Mesothelial cell of epicardium (in vitro differentiated cells): ENCODE measurements at regions not wholly inside any gene's neighbourhood (a gene's known extent, or its start where the extent isn't known, plus 50 kb on each side); places are given as distances from the start of the nearest gene placed in this dataset.

Experiments
- DNase-seq, 2 experiments: peaks; one replicate each; pipeline ENCODE4 v3.0.0; 2021; ENCODE audit warnings: low spot score in 2 of 2; ENCODE audit not compliant: unreplicated experiment in 2 of 2
- H3K27ac Mint-ChIP-seq: 2 replicates; pipeline ENCODE4 v1.8.0; 2021; ENCODE audit warnings: mixed read lengths
- H3K27me3 Mint-ChIP-seq: 2 replicates; pipeline ENCODE4 v1.8.0; 2021; ENCODE audit warnings: low read depth, mixed read lengths
- H3K36me3 Mint-ChIP-seq: 2 replicates; pipeline ENCODE4 v1.8.0; 2021; ENCODE audit warnings: mixed read lengths
- H3K4me1 Mint-ChIP-seq: 2 replicates; pipeline ENCODE4 v1.8.0; 2021; ENCODE audit warnings: mixed read lengths
- H3K4me3 Mint-ChIP-seq: 2 replicates; pipeline ENCODE4 v1.8.0; 2021; ENCODE audit warnings: mild to moderate bottlenecking, moderate library complexity, mixed read lengths
- H3K9me3 Mint-ChIP-seq: 2 replicates; pipeline ENCODE4 v1.8.0; 2021; ENCODE audit warnings: mixed read lengths
- CTCF ChIP-seq: fragments of 200-600 bp; sonication (generic); IDR thresholded peaks from one replicate; pipeline ENCODE4 v1.5.0; 2021; ENCODE audit warnings: antibody characterized with exemption; ENCODE audit not compliant: unreplicated experiment

- H3K4me3 Mint-ChIP-seq: no peak overlapping the region
- H3K4me1 Mint-ChIP-seq: peaks cover 29% of the 10 kb centered on the region
- no peak for DNase-seq
- no peaks in the 10 kb centered on the region for H3K36me3 Mint-ChIP-seq
- H3K9me3 Mint-ChIP-seq: no peaks in the 10 kb centered on the region
- no peak for TF ChIP-seq CTCF
- peak overlapping the region; percentile 52 for H3K27ac Mint-ChIP-seq
- no peaks in the 10 kb centered on the region for H3K27me3 Mint-ChIP-seq
Measured at GRCh38 chr1:222049176-222049575, 307.3 kb upstream of the DUSP10 start.

GRCh38 chr1:222048094-222048595, 306.3 kb upstream of the DUSP10 start:
- no peak overlapping the region for H3K4me3 Mint-ChIP-seq
- no peak for TF ChIP-seq CTCF
- no peak overlapping the region for H3K27ac Mint-ChIP-seq
- peaks cover 39% of the 10 kb centered on the region for H3K4me1 Mint-ChIP-seq
- DNase-seq: no peak
- no peaks in the 10 kb centered on the region for H3K9me3 Mint-ChIP-seq
- no peaks in the 10 kb centered on the region for H3K36me3 Mint-ChIP-seq
- H3K27me3 Mint-ChIP-seq: no peaks in the 10 kb centered on the region

- TF ChIP-seq CTCF: no peak
- Mint-ChIP-seq H3K4me3 (no peak overlapping the region), H3K9me3 (no peaks in the 10 kb centered on the region), H3K36me3 (no peaks in the 10 kb centered on the region), H3K4me1 (peaks cover 42% of the 10 kb centered on the region), H3K27ac (no peak overlapping the region), H3K27me3 (no peaks in the 10 kb centered on the region)
- DNase-seq: no peak
Measured at GRCh38 chr1:222047366-222047765, 305.5 kb upstream of the DUSP10 start.

- H3K27me3 Mint-ChIP-seq: no peaks in the 10 kb centered on the region
- H3K4me3 Mint-ChIP-seq: no peak overlapping the region
- no peak for TF ChIP-seq CTCF
- no peak overlapping the region for H3K27ac Mint-ChIP-seq
- H3K4me1 Mint-ChIP-seq: peaks cover 42% of the 10 kb centered on the region
- no peak for DNase-seq
- no peaks in the 10 kb centered on the region for H3K36me3 Mint-ChIP-seq
- no peaks in the 10 kb centered on the region for H3K9me3 Mint-ChIP-seq
Measured at GRCh38 chr1:222046684-222047263, 304.9 kb upstream of the DUSP10 start.

GRCh38 chr1:222045786-222046185, 303.9 kb upstream of the DUSP10 start:
- TF ChIP-seq CTCF: no peak
- H3K4me3 Mint-ChIP-seq: no peak overlapping the region
- H3K27ac Mint-ChIP-seq: no peak overlapping the region
- H3K36me3 Mint-ChIP-seq: no peaks in the 10 kb centered on the region
- no peaks in the 10 kb centered on the region for H3K27me3 Mint-ChIP-seq
- DNase-seq: no peak
- peaks cover 42% of the 10 kb centered on the region for H3K4me1 Mint-ChIP-seq
- no peaks in the 10 kb centered on the region for H3K9me3 Mint-ChIP-seq

GRCh38 chr1:222045236-222045635, 303.3 kb upstream of the DUSP10 start:
- no peak for TF ChIP-seq CTCF
- Mint-ChIP-seq H3K27ac (no peak overlapping the region), H3K36me3 (no peaks in the 10 kb centered on the region), H3K9me3 (no peaks in the 10 kb centered on the region), H3K4me1 (peaks cover 42% of the 10 kb centered on the region), H3K27me3 (no peaks in the 10 kb centered on the region), H3K4me3 (no peak overlapping the region)
- DNase-seq: no peak
